HFFc6 (cell line): ENCODE measurements at regions not wholly inside any gene's neighbourhood (a gene's known extent, or its start where the extent isn't known, plus 50 kb on each side); places are given as distances from the start of the nearest gene placed in this dataset.

Experiments
- DNase-seq: peaks from one replicate; pipeline ENCODE4 v3.0.0-alpha.2; 2018
- H3K27ac Mint-ChIP-seq: 2 replicates; pipeline ENCODE4 v1.8.0; 2020; ENCODE audit warnings: mild to moderate bottlenecking, mixed read lengths
- H3K27me3 Mint-ChIP-seq: 2 replicates; pipeline ENCODE4 v1.8.0; 2021; ENCODE audit warnings: mild to moderate bottlenecking, moderate library complexity, mixed read lengths; ENCODE audit not compliant: insufficient read depth
- H3K36me3 Mint-ChIP-seq: 2 replicates; pipeline ENCODE4 v1.8.0; 2021; ENCODE audit warnings: low read depth, mixed read lengths
- H3K4me1 Mint-ChIP-seq: 2 replicates; pipeline ENCODE4 v1.8.0; 2020; ENCODE audit warnings: low read depth, mixed read lengths
- H3K4me3 Mint-ChIP-seq: 2 replicates; pipeline ENCODE4 v1.8.0; 2020; ENCODE audit warnings: mild to moderate bottlenecking, moderate library complexity, mixed read lengths
- H3K9me3 Mint-ChIP-seq: 2 replicates; pipeline ENCODE4 v1.8.0; 2020; ENCODE audit warnings: mild to moderate bottlenecking, mixed read lengths
- CTCF ChIP-seq: fragments of 200-600 bp; sonication (generic); IDR thresholded peaks from 2 replicates; pipeline ENCODE4 v1.5.0; 2021; ENCODE audit warnings: antibody characterized with exemption, mild to moderate bottlenecking

GRCh38 chr7:54629771-54630170 is 87.6 kb downstream of the VSTM2A start:
- no peak for DNase-seq
- H3K4me3 Mint-ChIP-seq, result no peak overlapping the region
- no peaks in the 10 kb centered on the region for H3K36me3 Mint-ChIP-seq
- H3K27me3 Mint-ChIP-seq, result no peaks in the 10 kb centered on the region; the same call in 1 of the 2 replicates
- H3K27ac Mint-ChIP-seq, result no peak overlapping the region
- 0 out of 2 replicates have a peak, but pooled peaks cover 4% of the 10 kb centered on the region for H3K9me3 Mint-ChIP-seq
- no peaks in the 10 kb centered on the region for H3K4me1 Mint-ChIP-seq
- no peak for TF ChIP-seq CTCF

- no peak for TF ChIP-seq CTCF
- Mint-ChIP-seq H3K9me3 (no peaks in the 10 kb centered on the region; the same call in 1 of the 2 replicates), H3K4me1 (no peaks in the 10 kb centered on the region), H3K27me3 (no peaks in the 10 kb centered on the region; the same call in 1 of the 2 replicates), H3K4me3 (no peak overlapping the region), H3K36me3 (no peaks in the 10 kb centered on the region), H3K27ac (no peak overlapping the region)
- no peak for DNase-seq
Observed at GRCh38 chr7:54622696-54623309, 80.6 kb downstream of the VSTM2A start.
